Heart right ventricle (tissue), 16 donors: ENCODE measurements at regions not wholly inside any gene's neighbourhood (a gene's known extent, or its start where the extent isn't known, plus 50 kb on each side); places are given as distances from the start of the nearest gene placed in this dataset.

Experiments used
- ATAC-seq, 8 donors: fragments of 200-7000 bp; cut with Tn5 transposase; one replicate each; pipeline ENCODE4 v1.9.1; 2020; ENCODE audit warnings: mild to moderate bottlenecking in 8 of 8, moderate library complexity in 8 of 8, moderate number of reproducible peaks in 1 of 8
- DNase-seq, 2 donors: peaks; one replicate each; pipeline ENCODE4 v3.0.0-alpha.2; 2020
- H3K27ac ChIP-seq, 10 donors: fragments of 200-600 bp; sonication (generic) in 2 of 10; one replicate each; pipeline versions ENCODE4 v1.5.0 to v1.8.0; 2020 to 2022; ENCODE audit warnings: mild to moderate bottlenecking in 3 of 10
- H3K27me3 ChIP-seq, 7 donors: fragments of 200-600 bp; one replicate each; pipeline ENCODE4 v1.8.0; 2021 to 2022; ENCODE audit warnings: mild to moderate bottlenecking in 2 of 7
- H3K36me3 ChIP-seq, 9 donors: fragments of 200-600 bp; sonication (generic) in 1 of 9; one replicate each; pipeline versions ENCODE4 v1.5.0 to v1.8.0; 2020 to 2022; ENCODE audit warnings: mild to moderate bottlenecking in 2 of 9
- H3K4me1 ChIP-seq, 9 donors: fragments of 200-600 bp; sonication (generic) in 1 of 9; one replicate each; pipeline versions ENCODE4 v1.5.0 to v1.8.0; 2020 to 2022; ENCODE audit warnings: mild to moderate bottlenecking in 4 of 9
- H3K4me3 ChIP-seq, 10 donors: fragments of 200-600 bp; sonication (generic) in 2 of 10; one replicate each; pipeline versions ENCODE4 v1.5.0 to v1.8.0; 2020 to 2022; ENCODE audit warnings: mild to moderate bottlenecking in 7 of 10, moderate library complexity in 2 of 10
- H3K9me3 ChIP-seq, 11 donors: fragments of 200-600 bp in 10 of 11; sonication (generic) in 2 of 11; one replicate each; pipeline versions ENCODE4 v1.5.0 to v1.8.0; 2013 to 2022; ENCODE audit warnings: mild to moderate bottlenecking in 2 of 11, control low read depth in 1 of 11, moderate library complexity in 1 of 11
- CTCF ChIP-seq, 9 donors: fragments of 200-600 bp; sonication (generic) in 2 of 9; IDR thresholded peaks; one replicate each; pipeline versions ENCODE4 v1.5.0 to v1.8.0; 2021 to 2022; ENCODE audit warnings: antibody characterized with exemption in 9 of 9, mild to moderate bottlenecking in 5 of 9, moderate library complexity in 1 of 9
- WGBS, 2 donors: extraction: QIAGEN DNeasy Blood & Tissue Kit; methylation state at CpG; one replicate each; pipeline ENCODE4 v1.1.7; 2013; ENCODE audit warnings: inconsistent platforms in 1 of 2; 5-methylcytosine and 5-hydroxymethylcytosine counted together
- intact Hi-C, 10 donors: fragments of 100-400 bp; cut with DNase I; formaldehyde crosslinking; loops; one replicate each; pipeline versions ENCODE4 v1.11.1 to v1.14.2; 2022
- donor health status: Arrhythmogenic right ventricular cardiomyopathy.
- donor health status: ischemic (EF 13 %, LVEDD 7.1; RV severe dilation, severe dysfunction).
- donor health status: healthy with polysubstance abuse.
- donor health status: DM: no; HTN: yes; CAD: no.
- donor health status: DM: no; HTN: no; CAD: no.
- donor health status: ischemic (EF 25% LVEDD 6.9; RV normal size, moderate dysfunction).
- donor health status: ischemic (EF 25% LVEDD 5.7; RV mildly dilated, moderate dysfunction).
- donor health status: healthy.
- donor health status: DM: yes; HTN: yes; CAD: no.
- donor health status: Ischemic cardiomyopathy.
- donor health status: ischemic (EF 35%, LVEDD 5.7; RV mildly dilated, moderate dysfunction).
- donor health status: nonischemic (EF 11% LVEDD 7.7; RV severe dilation, severe dysfunction).
- donor health status: DM: yes; HTN: yes; CAD: no.
- donor health status: PGD.
- donor health status: ischemic (EF 29% LVEDD 5.4; RV normal size, mild dysfunction).
- donor health status: nonischemic (EF 23%, LVEDD 6.1; RV moderate dilation, normal function).

- no peak for TF ChIP-seq CTCF (IDR thresholded peaks at IDR 0.05)
- DNase-seq (no peak), ATAC-seq (no peak)
- Histone ChIP-seq H3K4me1 (no peaks in the 10 kb centered on the region), H3K9me3 (no peaks in the 10 kb centered on the region), H3K27me3 (peaks cover 0 to 8% (median 0%) of the 10 kb centered on the region in 7 donors), H3K36me3 (no peaks in the 10 kb centered on the region), H3K4me3 (no peak overlapping the region), H3K27ac (no peak overlapping the region)
- 65 to 66% methylated on average over 2 of the region's 2 CpGs for WGBS, 2 donors
- intact Hi-C loops = no loop called here
Measured at GRCh38 chr10:117662126-117662525, 119.6 kb downstream of the EMX2 start.

GRCh38 chr10:117662751-117663540, 120.4 kb downstream of the EMX2 start:
- peaks cover 0 to 8% (median 0%) of the 10 kb centered on the region in 7 donors for H3K27me3 ChIP-seq
- TF ChIP-seq CTCF (IDR thresholded peaks at IDR 0.05) = no peak
- no peaks in the 10 kb centered on the region for H3K4me1 ChIP-seq
- whole genome bisulfite sequencing, 2 donors = 83 to 90% methylated on average over 7 of the region's 7 CpGs
- H3K36me3 ChIP-seq = no peaks in the 10 kb centered on the region
- DNase-seq = no peak
- intact Hi-C loops = no loop called here
- no peaks in the 10 kb centered on the region for H3K9me3 ChIP-seq
- no peak for ATAC-seq
- no peak overlapping the region for H3K27ac ChIP-seq
- no peak overlapping the region for H3K4me3 ChIP-seq

GRCh38 chr10:117663750-117664149, 121.2 kb downstream of the EMX2 start:
- no peaks in the 10 kb centered on the region for H3K9me3 ChIP-seq
- no peak overlapping the region for H3K4me3 ChIP-seq
- H3K36me3 ChIP-seq = no peaks in the 10 kb centered on the region
- no peaks in the 10 kb centered on the region for H3K4me1 ChIP-seq
- intact Hi-C loops = no loop called here
- 37 to 38% methylated on average over 2 of the region's 2 CpGs for WGBS, 2 donors
- ATAC-seq (no peak), DNase-seq (no peak)
- H3K27ac ChIP-seq = no peak overlapping the region
- H3K27me3 ChIP-seq = peaks cover 0 to 8% (median 0%) of the 10 kb centered on the region in 7 donors
- no peak for TF ChIP-seq CTCF (IDR thresholded peaks at IDR 0.05)

GRCh38 chr10:117664288-117664687, 121.7 kb downstream of the EMX2 start:
- ATAC-seq (no peak), DNase-seq (no peak)
- 74 to 76% methylated on average over 5 of the region's 5 CpGs for WGBS, 2 donors
- no peak for TF ChIP-seq CTCF (IDR thresholded peaks at IDR 0.05)
- intact Hi-C loops = no loop called here
- H3K27ac ChIP-seq = no peak overlapping the region
- H3K9me3 ChIP-seq = no peaks in the 10 kb centered on the region
- no peaks in the 10 kb centered on the region for H3K4me1 ChIP-seq
- peaks cover 0 to 8% (median 0%) of the 10 kb centered on the region in 7 donors for H3K27me3 ChIP-seq
- H3K36me3 ChIP-seq = no peaks in the 10 kb centered on the region
- H3K4me3 ChIP-seq = no peak overlapping the region
